ENCODE measurements at regions not wholly inside any gene's neighbourhood (a gene's known extent, or its start where the extent isn't known, plus 50 kb on each side); places are given as distances from the start of the nearest gene placed in this dataset.
"Not testable (repeated sequence)": the region's sequence is repeated elsewhere in the genome, so short reads cannot be mapped to it uniquely, and the experiment has no call there.

GRCh38 chr9:86997156-86997555 lies 49.9 kb upstream of the GAS1 start:
- FAIRE-seq = no peak

GRCh38 chr9:86997951-86998350 lies 50.6 kb upstream of the GAS1 start:
- no peak for FAIRE-seq

GRCh38 chr9:87002517-87002916 lies 55.2 kb upstream of the GAS1 start:
- FAIRE-seq = no peak

GRCh38 chr9:87004016-87004415 lies 56.7 kb upstream of the GAS1 start:
- no peak for FAIRE-seq

- no peak for FAIRE-seq
These were observed 59.6 kb upstream of the GAS1 start for GRCh38 chr9:87006956-87007355.

- no peak for FAIRE-seq
These were observed 60.5 kb upstream of the GAS1 start for GRCh38 chr9:87007711-87008366.

- FAIRE-seq = no peak
These were observed 61.4 kb upstream of the GAS1 start for GRCh38 chr9:87008667-87009066.

- FAIRE-seq = no peak
These were observed 63.3 kb upstream of the GAS1 start for GRCh38 chr9:87010626-87011025.

- no peak for FAIRE-seq
These were observed 64.2 kb upstream of the GAS1 start for GRCh38 chr9:87011551-87011950.

GRCh38 chr9:87013490-87013889 lies 66.2 kb upstream of the GAS1 start:
- FAIRE-seq = no peak

GRCh38 chr9:87014436-87014835 lies 67.1 kb upstream of the GAS1 start:
- FAIRE-seq = no peak

- FAIRE-seq = no peak
These were observed 69.4 kb upstream of the GAS1 start for GRCh38 chr9:87016681-87017080.

GRCh38 chr9:87020169-87020950 lies 73.1 kb upstream of the GAS1 start:
- FAIRE-seq = no peak

GRCh38 chr9:87022178-87022577 lies 74.9 kb upstream of the GAS1 start:
- FAIRE-seq = no peak

- no peak for FAIRE-seq
These were observed 78.9 kb upstream of the GAS1 start for GRCh38 chr9:87026204-87026603.

- not testable (repeated sequence) for FAIRE-seq
These were observed 81.5 kb upstream of the GAS1 start for GRCh38 chr9:87028836-87029235.

- no peak for FAIRE-seq
These were observed 82.6 kb upstream of the GAS1 start for GRCh38 chr9:87029905-87030304.

- no peak for FAIRE-seq
These were observed 87.5 kb upstream of the GAS1 start for GRCh38 chr9:87034841-87035240.

- FAIRE-seq = no peak
These were observed 88.6 kb upstream of the GAS1 start for GRCh38 chr9:87035879-87036278.

- FAIRE-seq = no peak
These were observed 89.2 kb upstream of the GAS1 start for GRCh38 chr9:87036506-87036905.

- FAIRE-seq = no peak
These were observed 92.6 kb upstream of the GAS1 start for GRCh38 chr9:87039809-87040392.

- FAIRE-seq = no peak
These were observed 93.2 kb upstream of the GAS1 start for GRCh38 chr9:87040410-87041009.

- FAIRE-seq = not testable (repeated sequence)
These were observed 94.4 kb upstream of the GAS1 start for GRCh38 chr9:87041553-87042235.

All from A204.1 (cell line).